GM21723 (cell line): ENCODE measurements at regions not wholly inside any gene's neighbourhood (a gene's known extent, or its start where the extent isn't known, plus 50 kb on each side); places are given as distances from the start of the nearest gene placed in this dataset.
"Not testable (repeated sequence)": the region's sequence is repeated elsewhere in the genome, so short reads cannot be mapped to it uniquely, and the experiment has no call there.

Source experiments
- ATAC-seq: cut with Tn5 transposase; IDR thresholded peaks from one replicate; pipeline ENCODE4 v1.9.1; 2021; ENCODE audit warnings: mild to moderate bottlenecking, moderate library complexity; ENCODE audit not compliant: unreplicated experiment

- no peak for ATAC-seq
These were observed 1652.4 kb upstream of the TMEFF2 start for GRCh38 chr2:193847130-193847529.

- no peak for ATAC-seq
These were observed 1650.9 kb upstream of the TMEFF2 start for GRCh38 chr2:193845604-193846003.

- ATAC-seq, result no peak
These were observed 1648.9 kb upstream of the TMEFF2 start for GRCh38 chr2:193843675-193844074.

GRCh38 chr2:193841384-193842150 is 1646.8 kb upstream of the TMEFF2 start:
- no peak for ATAC-seq

GRCh38 chr2:193837111-193837738 is 1642.5 kb upstream of the TMEFF2 start:
- ATAC-seq, result no peak

GRCh38 chr2:193836424-193837006 is 1641.8 kb upstream of the TMEFF2 start:
- ATAC-seq, result not testable (repeated sequence)

GRCh38 chr2:193833895-193834294 is 1639.2 kb upstream of the TMEFF2 start:
- ATAC-seq, result not testable (repeated sequence)

GRCh38 chr2:193824474-193824873 is 1629.7 kb upstream of the TMEFF2 start:
- ATAC-seq, result no peak

- ATAC-seq, result no peak
These were observed 1624.2 kb upstream of the TMEFF2 start for GRCh38 chr2:193818801-193819499.

GRCh38 chr2:193816008-193816407 is 1621.3 kb upstream of the TMEFF2 start:
- no peak for ATAC-seq

GRCh38 chr2:193810533-193810932 is 1615.8 kb upstream of the TMEFF2 start:
- ATAC-seq, result no peak

- no peak for ATAC-seq
These were observed 1614.1 kb upstream of the TMEFF2 start for GRCh38 chr2:193808877-193809276.

GRCh38 chr2:193806088-193806774 is 1611.5 kb upstream of the TMEFF2 start:
- ATAC-seq, result no peak

GRCh38 chr2:193796847-193797246 is 1602.1 kb upstream of the TMEFF2 start:
- no peak for ATAC-seq

GRCh38 chr2:193793914-193794313 is 1599.2 kb upstream of the TMEFF2 start:
- no peak for ATAC-seq

GRCh38 chr2:193783681-193784080 is 1588.9 kb upstream of the TMEFF2 start:
- ATAC-seq, result no peak

- ATAC-seq, result no peak
These were observed 1583.6 kb upstream of the TMEFF2 start for GRCh38 chr2:193778293-193778692.

- no peak for ATAC-seq
These were observed 1582.3 kb upstream of the TMEFF2 start for GRCh38 chr2:193776988-193777387.

GRCh38 chr2:193774166-193774565 is 1579.4 kb upstream of the TMEFF2 start:
- ATAC-seq, result no peak

- ATAC-seq, result no peak
These were observed 1556.6 kb upstream of the TMEFF2 start for GRCh38 chr2:193751299-193751698.

- ATAC-seq, result no peak
These were observed 1554.8 kb upstream of the TMEFF2 start for GRCh38 chr2:193749485-193749884.
